Activated CD8-positive, alpha-beta memory T cell treated with anti-CD3 and anti-CD28 coated beads, Interleukin-2, amount 50 U/mL, for 48 hours (primary cell): ENCODE measurements at regions not wholly inside any gene's neighbourhood (a gene's known extent, or its start where the extent isn't known, plus 50 kb on each side); places are given as distances from the start of the nearest gene placed in this dataset.
A peak's percentile ranks its signal among the peaks of the same experiment; 100 is the strongest.
"Not testable (repeated sequence)": the region's sequence is repeated elsewhere in the genome, so short reads cannot be mapped to it uniquely, and the experiment has no call there.

Source experiments
- DNase-seq: peaks from one replicate; pipeline ENCODE4 v3.0.0-alpha.2; 2020

DNA sequence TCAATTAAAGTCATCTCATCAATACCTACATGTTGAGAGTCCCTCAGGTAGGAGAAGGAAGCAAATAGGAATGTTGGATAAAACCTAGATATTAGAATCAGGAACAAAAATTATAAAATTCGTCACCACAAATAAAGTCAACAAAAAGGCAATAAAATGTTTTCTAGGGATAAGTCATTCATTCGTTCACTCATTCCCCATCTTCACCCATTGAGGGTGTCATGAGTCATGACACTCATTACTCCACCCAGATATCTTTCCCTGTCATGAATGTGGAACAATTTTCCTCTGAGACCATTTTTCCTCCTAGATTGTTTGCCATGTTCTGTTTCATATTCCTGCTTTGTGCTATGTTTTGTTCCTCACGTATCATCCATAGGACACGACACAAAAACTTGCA lies 50.9 kb upstream of the OLIG3 start:
- no peak for DNase-seq

DNA sequence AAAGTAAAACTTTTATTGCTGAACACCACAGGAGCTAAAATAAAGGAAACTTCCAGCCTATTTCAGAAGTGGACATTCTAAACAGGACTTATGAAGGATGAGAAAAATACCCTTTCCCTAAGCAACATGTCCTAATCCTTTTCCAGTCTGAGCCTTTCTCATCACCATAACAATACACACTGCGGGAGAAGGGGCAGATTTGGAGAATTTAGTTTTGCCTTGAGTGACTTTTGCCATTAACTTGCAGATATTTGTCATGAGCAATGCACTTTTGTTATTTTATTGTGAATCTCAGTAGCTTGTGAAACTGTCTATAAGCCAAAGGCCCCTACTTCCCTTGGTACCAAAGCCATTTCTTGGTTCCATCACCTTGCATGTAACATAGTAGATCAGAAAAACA lies 53.0 kb upstream of the OLIG3 start:
- no peak for DNase-seq

DNA sequence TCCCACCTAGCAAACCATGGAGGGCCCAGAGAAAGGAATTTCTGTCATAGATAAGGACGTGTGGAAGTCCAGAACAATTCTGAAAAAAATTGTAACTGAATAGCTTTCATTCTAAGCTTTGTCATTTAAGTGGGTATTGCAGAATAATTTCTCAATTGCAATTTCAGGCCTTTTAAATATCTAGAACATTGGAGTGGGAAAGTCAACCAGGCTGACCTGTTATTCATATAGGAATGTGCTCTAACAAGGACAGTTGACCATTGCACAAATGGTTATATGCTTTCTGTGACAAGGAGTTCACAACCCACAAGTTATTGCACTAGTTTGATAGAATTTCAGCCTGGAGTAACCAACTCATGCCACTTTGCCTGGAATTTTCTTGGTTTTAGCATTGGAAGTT lies 53.4 kb upstream of the OLIG3 start:
- no peak for DNase-seq

DNA sequence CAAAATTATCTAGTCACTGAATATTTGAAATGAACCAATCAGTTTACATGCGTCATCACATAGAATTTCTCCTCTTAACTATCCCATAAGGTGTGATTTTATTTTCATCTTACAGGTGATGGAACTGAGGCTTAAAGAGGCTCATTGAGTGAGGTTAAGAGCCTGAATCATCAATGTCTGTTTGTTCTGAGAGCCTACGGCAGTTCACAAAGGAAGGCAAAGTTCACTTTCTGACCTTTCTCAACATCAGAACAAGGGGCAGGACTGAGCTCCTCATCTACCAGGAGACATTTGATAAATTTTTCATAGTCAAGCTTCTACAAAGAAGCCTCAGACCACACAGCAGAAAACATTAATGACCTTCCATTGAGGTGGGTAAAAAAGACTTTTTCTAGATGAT lies 54.9 kb upstream of the OLIG3 start:
- DNase-seq, result no peak

GRCh38 chr6:137550535-137550934 lies 56.3 kb upstream of the OLIG3 start:
- no peak for DNase-seq

GRCh38 chr6:137552146-137552545 lies 58.0 kb upstream of the OLIG3 start:
- DNase-seq, result no peak

DNA sequence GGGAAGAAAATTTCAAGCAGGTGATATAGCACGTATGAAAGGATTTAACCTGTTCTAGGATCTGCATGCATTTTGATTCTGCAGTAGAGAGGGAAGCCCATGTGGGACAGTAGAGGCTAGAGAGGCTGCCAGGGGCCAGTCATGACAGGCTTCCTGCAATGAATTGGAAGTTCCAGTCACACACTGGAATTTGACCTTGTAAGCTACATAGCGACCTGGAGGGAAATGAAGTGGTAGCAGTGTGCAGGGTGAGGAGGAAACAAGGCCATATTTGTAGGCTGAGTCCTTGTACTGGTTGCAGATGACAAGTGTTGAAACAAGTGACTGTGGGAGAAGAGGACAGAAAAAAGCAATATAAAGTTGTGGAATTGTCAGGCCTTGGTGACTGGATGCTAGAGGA lies 58.6 kb upstream of the OLIG3 start:
- DNase-seq, result no peak

DNA sequence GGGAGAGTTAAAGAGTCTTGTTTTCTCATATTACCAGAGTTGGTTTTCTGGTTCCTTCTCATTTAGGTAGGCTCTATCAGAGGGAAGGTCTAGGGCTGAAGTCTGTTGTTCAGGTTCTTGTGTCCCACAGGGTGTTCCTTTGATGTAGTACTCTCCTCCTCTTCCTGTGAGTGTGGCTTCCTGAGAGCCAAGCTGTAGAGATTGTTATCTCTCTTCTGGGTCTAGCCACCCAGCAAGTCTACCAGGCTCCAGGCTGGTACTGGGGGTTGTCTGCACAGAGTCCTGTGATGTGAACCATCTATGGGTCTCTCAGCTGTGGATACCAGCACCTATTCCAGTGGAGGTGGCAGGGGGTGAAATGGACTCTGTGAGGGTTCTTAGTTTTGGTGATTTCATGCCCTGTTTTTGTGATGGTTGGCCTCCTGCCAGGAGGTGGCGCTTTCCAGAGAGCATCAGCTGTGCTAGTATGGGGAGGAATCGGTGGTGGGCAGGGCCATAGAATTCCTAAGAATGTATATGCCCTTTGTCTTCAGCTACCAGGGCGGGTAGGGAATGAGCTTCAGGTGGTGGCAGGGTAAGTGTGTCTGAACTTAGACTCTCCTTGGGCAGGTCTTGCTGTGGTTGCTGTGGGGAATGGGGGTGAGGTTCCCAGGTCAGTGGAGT lies 65.5 kb upstream of the OLIG3 start:
- DNase-seq, result peak; percentile 53

DNA sequence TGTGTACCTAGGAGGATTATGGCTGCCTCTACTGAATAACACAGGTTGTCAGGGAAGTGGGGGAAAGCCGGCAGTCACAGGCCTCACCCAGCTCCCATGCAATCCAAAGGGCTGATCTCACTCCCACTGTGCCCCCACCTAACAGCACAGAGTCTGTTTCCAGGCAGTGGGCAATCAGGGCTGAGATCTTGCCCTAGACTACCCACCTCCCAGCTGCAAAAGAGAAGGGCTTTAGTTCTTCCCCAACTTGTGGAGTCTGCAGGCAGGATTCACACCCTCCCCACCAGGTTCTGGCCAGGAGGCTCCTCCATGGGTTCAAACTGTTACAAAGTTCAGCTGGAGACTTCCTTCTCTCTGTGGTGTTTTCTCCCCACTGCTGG lies 66.0 kb upstream of the OLIG3 start:
- no peak for DNase-seq

- no peak for DNase-seq
Observed at GRCh38 chr6:137568067-137568466, 73.9 kb upstream of the OLIG3 start.

DNA sequence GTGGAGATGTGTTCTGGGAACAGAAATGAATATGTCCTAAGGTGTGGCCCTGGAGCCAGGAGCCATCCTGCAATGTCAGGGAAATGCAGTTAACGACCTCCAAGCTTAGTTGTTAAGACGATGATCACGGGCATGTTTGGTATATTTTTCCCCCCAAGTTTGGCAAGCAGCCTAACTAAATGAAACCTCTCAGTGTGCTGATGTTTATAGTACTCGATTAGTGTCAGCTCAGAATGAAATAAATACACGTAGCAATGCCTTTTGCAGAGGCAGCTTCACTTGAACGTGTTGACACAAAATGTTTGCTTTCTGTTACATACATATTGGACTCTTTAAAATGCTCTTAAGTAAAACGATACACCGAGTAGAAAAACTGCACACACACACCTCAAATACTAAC lies 76.2 kb upstream of the OLIG3 start:
- DNase-seq, result no peak

DNA sequence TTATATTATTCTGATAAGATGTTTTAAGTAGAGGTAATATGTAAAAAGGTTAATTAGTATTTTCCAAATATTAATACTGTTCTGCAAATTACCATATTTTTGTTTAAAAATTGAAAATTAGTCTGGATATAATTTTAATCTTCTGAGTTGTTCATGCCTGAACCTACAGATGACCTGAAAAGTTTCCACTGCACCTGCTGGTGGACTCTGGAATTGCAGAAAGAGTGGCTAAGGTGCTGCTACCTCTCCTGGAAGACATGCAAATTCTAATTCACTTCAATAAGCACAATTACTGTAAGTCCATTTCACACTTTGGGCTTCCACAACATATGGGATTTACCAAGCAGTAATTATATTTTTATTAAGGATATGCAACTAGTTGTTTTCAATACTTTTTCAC lies 77.7 kb upstream of the OLIG3 start:
- peak; percentile 79 for DNase-seq

DNA sequence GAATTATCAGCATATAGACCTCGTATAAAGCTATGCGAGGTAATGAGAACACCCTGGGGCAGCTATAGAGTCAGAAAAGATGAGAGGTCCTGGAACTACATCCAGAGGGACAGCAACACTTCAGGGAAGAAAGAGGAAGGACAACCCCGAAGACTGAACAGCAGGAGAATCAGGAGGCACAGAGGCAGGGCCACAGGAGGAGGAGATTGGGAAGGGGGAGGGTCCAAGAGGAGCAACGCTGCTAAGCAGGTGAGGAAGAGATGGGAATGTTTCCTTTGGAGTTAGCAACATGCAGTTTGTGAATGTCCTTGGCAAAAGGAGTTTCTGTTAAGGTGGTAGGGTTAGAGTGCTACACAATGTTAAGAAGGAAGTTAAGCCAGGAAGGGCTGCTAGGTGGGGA lies 79.5 kb upstream of the OLIG3 start:
- no peak for DNase-seq

GRCh38 chr6:137579612-137580011 lies 85.4 kb upstream of the OLIG3 start:
- no peak for DNase-seq

GRCh38 chr6:137581019-137581707 lies 87.0 kb upstream of the OLIG3 start:
- DNase-seq, result no peak

GRCh38 chr6:137583519-137583918 lies 89.3 kb upstream of the OLIG3 start:
- DNase-seq, result not testable (repeated sequence)

- no peak for DNase-seq
Observed at GRCh38 chr6:137588472-137588871, 94.3 kb upstream of the OLIG3 start.

DNA sequence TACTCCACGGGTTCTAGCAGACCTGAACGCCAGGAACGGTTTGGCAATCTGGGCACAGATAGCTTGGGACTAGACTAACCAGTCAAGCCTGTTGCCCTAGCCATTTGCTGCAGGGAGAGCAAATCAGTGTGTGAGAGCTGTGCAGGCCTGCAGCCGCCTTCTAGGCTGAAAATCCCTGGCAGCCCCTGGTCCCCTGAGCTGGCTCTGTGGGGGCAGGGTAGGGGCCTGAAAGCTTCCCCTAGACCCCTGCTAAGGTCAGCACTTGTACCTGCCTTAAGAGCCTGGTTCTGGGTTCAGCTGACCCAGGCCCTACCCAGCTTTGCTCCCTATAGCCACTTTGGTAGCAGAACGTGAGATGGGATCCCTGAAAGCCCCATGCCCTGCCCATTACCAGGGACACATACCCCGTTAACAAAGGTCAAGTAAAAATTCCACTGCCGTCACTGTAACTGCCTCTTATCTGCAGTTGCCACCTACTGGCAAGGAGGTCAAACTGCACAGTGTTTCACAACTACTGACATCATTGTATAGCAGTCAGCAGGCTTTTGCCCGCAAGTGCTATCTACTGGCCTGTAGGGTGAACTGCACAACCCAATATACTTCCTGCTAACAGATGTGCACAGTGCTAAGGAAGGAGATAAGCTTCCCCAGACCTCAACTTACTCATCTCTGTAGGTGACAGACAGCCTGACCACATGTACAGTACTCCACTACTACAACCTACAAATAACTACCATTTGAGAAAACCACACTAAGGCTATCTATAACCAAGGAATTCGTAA lies 95.1 kb upstream of the OLIG3 start:
- DNase-seq, result peak; percentile 57

GRCh38 chr6:137590684-137591083 lies 96.5 kb upstream of the OLIG3 start:
- no peak for DNase-seq

DNA sequence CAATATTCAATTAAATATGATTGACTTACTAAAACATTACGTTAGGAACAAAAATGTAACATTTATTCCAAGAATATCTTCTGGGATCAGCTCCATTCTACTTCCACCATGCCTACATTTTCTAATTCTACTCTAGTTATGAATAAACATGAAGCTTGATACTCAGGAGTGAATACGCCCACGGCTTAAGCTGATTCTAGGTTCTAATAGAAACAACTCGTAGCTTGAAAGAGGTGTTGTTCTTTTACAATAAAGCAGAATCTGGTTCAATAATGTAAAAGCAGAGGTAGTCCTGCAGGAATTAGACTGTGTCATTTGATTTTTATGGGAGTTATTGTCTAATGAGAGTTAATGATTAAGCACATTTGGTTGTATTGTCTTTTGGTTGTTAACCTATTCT lies 107.3 kb upstream of the OLIG3 start:
- no peak for DNase-seq

DNA sequence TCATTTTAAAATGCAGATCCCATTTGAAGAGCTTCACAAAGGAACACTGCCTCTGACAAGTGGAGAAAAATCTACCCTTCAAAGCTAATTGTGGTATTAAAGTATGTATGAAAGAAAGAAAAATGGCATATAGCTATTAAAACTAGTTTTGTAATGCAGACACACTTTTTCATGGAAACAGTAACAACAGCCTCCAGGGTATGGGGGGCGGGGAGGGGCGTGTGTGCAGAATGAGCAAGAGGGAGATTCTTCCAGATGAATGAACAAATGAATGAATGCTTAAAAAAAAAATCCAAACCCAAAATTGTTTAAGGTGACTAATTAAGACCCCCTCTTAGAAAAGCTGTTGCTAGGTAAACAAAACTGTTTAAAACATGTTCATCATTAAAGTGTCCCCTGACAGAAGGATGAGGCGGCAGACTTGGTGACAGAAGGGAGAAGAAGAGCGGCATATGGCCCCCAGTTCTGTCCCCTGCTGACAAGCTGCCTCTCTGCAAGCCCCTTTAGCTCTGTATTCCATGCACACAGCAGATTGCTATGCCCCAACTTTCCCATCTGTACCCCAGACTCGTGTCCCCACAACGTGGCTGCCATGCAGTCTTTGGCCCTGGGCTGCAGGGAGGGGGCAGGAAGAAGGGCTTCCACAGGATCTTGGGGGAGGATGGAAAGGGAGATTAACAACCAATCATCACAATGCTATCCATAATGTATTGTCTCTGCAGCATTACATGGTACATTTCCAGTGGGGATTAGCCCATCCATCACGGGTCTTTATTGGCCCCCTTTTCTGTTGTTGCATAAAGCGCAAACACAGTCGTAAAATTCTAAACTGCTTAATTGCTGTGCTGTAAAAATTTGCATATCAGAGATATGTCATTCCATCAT lies 108.4 kb upstream of the OLIG3 start:
- no peak for DNase-seq

DNA sequence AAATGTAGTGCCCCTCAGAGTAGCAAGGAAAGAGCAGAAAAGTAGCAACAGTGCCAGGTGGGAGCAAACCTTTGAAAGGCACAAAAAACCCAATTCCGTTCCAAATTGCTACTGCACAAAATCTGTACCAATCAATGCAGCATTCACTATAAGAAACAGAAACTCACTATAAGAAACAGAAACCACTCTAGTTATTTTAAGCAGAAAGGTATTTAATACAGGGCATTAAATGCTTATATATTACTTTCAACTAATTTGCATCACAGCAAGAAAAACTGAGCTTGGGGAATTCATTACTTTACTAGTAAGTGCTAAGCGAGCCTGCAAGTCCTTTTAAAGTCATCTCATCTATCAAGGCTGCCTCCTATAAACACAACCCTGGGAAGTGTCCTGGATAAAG lies 116.5 kb upstream of the OLIG3 start:
- DNase-seq, result no peak

- no peak for DNase-seq
Observed at GRCh38 chr6:137623293-137623692, 129.1 kb upstream of the OLIG3 start.
